ENCODE measurements at regions not wholly inside any gene's neighbourhood (a gene's known extent, or its start where the extent isn't known, plus 50 kb on each side); places are given as distances from the start of the nearest gene placed in this dataset.

DNA sequence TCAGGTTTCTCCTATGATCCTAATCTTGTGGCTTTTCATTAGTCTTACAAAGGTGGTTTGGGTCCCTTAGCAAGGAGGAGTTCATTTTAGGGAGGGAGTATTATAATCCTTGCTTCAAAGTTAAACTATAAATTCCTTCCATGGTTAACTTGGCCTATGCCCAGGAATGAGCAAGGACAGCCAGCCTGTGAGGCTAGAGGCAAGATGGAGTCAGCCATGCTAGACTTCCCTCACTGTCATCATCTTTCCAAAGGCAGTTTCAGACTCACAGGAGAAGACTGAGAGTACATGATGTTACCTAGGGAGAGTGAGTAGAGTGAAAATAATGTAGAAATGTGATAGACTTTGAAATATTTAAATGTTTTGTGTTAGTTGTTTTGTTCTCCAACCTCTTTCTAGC, 192.3 kb downstream of the GPAT3 start:
- Histone ChIP-seq H3K27ac (no peak overlapping the region), H3K27me3 (replicated peaks; ENCODE audit: insufficient read depth) (no peaks in the 10 kb centered on the region), H3K4me3 (no peak overlapping the region), H3K36me3 (ENCODE audit: low read depth) (no peaks in the 10 kb centered on the region), H3K9ac (no peak overlapping the region), H3K4me1 (ENCODE audit: insufficient read depth) (peaks cover 16% of the 10 kb centered on the region), H2AFZ (no peak overlapping the region), H4K20me1 (ENCODE audit: insufficient read depth) (no peaks in the 10 kb centered on the region), H3F3A (ENCODE audit: insufficient read depth) (peaks cover 9% of the 10 kb centered on the region; the same call in 1 of the 2 replicates), H3K4me2 (ENCODE audit: unreplicated experiment) (no peak overlapping the region), H3K9me3 (ENCODE audit: low read depth) (no peaks in the 10 kb centered on the region), H3K79me2 (ENCODE audit: insufficient read depth) (no peaks in the 10 kb centered on the region), H3K9me2 (ENCODE audit: insufficient read depth) (no peaks in the 10 kb centered on the region)
- no peak for DNase-seq
- in situ Hi-C loops (cut with MboI), result no loop called here
- TF ChIP-seq EZH2 (IDR thresholded peaks at IDR 0.05; ENCODE audit: insufficient read depth, poor library complexity, severe bottlenecking) (no peak), EZH2phosphoT487 (IDR thresholded peaks at IDR 0.05; ENCODE audit: insufficient read depth, low read depth) (no peak)

DNA sequence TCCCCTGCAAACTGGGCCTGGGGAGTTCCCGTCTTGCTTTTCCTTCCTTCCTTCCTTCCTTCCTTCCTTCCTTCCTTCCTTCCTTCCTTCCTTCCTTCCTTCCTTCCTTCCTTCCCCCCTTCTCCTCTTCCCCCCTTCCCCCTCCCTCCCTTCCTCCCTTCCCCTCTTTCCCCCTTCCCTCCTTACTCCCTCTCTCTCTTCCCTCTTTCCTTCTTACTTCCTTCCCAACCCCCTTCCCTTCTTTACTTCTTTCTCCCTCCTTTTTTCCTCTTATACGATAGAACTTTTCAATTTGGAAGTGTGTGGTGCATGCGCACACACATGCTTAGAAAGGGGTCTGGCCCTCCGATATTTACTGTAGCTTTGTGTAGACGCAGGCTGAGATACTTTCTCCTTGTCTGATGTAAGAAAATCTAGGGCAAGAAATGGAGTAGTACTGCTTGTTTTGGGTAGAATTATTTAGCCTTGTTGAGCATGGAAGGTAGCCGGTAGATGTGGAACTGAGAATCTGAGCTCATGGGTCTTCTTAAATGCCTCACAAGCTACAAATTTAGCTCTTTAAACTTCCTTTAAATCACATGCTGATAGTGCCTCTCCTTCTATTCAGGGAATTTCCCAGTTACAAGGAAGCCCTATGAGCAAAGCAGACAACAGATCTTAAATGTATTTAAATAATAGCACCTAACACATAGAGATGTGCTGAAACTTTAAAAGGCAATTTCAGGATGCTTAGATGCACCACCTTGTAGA, 189.6 kb downstream of the GPAT3 start:
- H2AFZ ChIP-seq, result no peak overlapping the region
- DNase-seq, result no peak
- no peaks in the 10 kb centered on the region for H4K20me1 ChIP-seq (ENCODE audit: insufficient read depth)
- WGBS, 2 experiments (ENCODE audit: low coverage in 1 of 2, low lambda C conversion rate in 2 of 2, missing lambda C conversion rate in 2 of 2), result 91 to 92% methylated on average over 6 of the region's 6 CpGs
- no peak overlapping the region for H3K4me2 ChIP-seq (ENCODE audit: unreplicated experiment)
- no peak overlapping the region for H3K9ac ChIP-seq
- H3K79me2 ChIP-seq (ENCODE audit: insufficient read depth), result no peaks in the 10 kb centered on the region
- TF ChIP-seq EZH2phosphoT487 (IDR thresholded peaks at IDR 0.05; ENCODE audit: insufficient read depth, low read depth), result no peak
- no peak for TF ChIP-seq EZH2 (IDR thresholded peaks at IDR 0.05; ENCODE audit: insufficient read depth, poor library complexity, severe bottlenecking)
- no peak overlapping the region for H3K27ac ChIP-seq
- H3K27me3 ChIP-seq (replicated peaks; ENCODE audit: insufficient read depth), result no peaks in the 10 kb centered on the region
- no peaks in the 10 kb centered on the region for H3K9me3 ChIP-seq (ENCODE audit: low read depth)
- H3F3A ChIP-seq (ENCODE audit: insufficient read depth), result no peaks in the 10 kb centered on the region
- no peaks in the 10 kb centered on the region for H3K4me1 ChIP-seq (ENCODE audit: insufficient read depth)
- in situ Hi-C loops (cut with MboI), result no loop called here
- no peaks in the 10 kb centered on the region for H3K9me2 ChIP-seq (ENCODE audit: insufficient read depth)
- no peaks in the 10 kb centered on the region for H3K36me3 ChIP-seq (ENCODE audit: low read depth)
- H3K4me3 ChIP-seq, result no peak overlapping the region

DNA sequence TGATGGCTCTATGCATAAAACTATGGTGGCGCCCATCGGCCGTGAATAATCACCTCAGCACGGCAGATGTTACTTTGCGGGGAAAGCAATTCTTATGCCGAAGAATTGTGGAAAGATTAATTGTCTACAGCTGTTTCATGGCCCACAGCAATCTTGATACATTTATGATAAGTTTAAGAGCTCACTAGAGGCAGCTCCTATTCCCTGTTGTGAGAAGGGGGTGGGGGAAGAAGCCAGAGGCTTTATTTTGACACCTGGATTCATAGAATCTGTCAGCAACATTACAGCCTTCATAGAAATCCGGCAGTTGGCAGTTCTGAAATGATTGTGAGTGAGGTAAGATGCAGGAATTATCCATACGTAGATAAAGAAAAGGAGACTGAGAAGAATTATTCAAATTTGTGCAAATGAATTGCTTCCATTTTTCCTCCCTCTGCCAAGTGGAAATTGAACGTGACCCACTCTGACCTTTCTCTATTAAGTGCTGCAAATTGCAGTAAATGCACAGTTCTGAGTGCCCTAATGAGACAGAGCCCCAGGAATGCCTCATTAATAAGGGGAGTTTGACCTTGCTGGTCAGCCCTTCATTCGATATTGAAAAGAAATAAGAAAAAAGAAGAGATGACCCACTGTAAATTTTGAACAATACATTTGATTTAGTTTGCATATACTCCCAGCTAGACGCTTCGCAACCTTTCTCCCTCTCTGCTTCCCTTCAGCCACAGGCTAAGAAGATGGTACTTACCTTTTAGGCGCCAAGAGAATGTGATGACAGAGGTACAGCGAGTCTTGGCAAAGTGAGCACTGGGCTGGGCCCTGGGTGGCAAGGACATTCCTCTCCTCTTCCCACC, 188.8 kb downstream of the GPAT3 start:
- no peaks in the 10 kb centered on the region for H3K27me3 ChIP-seq (replicated peaks; ENCODE audit: insufficient read depth)
- no peaks in the 10 kb centered on the region for H3K9me3 ChIP-seq (ENCODE audit: low read depth)
- TF ChIP-seq EZH2 (IDR thresholded peaks at IDR 0.05; ENCODE audit: insufficient read depth, poor library complexity, severe bottlenecking) (no peak), EZH2phosphoT487 (IDR thresholded peaks at IDR 0.05; ENCODE audit: insufficient read depth, low read depth) (no peak)
- H3K9me2 ChIP-seq (ENCODE audit: insufficient read depth), result no peaks in the 10 kb centered on the region
- H2AFZ ChIP-seq, result no peak overlapping the region
- no peak overlapping the region for H3K27ac ChIP-seq
- DNase-seq, result no peak
- H3F3A ChIP-seq (ENCODE audit: insufficient read depth), result no peaks in the 10 kb centered on the region
- H3K36me3 ChIP-seq (ENCODE audit: low read depth), result no peaks in the 10 kb centered on the region
- H3K79me2 ChIP-seq (ENCODE audit: insufficient read depth), result no peaks in the 10 kb centered on the region
- no peaks in the 10 kb centered on the region for H4K20me1 ChIP-seq (ENCODE audit: insufficient read depth)
- 62 to 63% methylated on average over 14 of the region's 14 CpGs for WGBS, 2 experiments (ENCODE audit: low coverage in 1 of 2, low lambda C conversion rate in 2 of 2, missing lambda C conversion rate in 2 of 2)
- no peak overlapping the region for H3K4me2 ChIP-seq (ENCODE audit: unreplicated experiment)
- no peaks in the 10 kb centered on the region for H3K4me1 ChIP-seq (ENCODE audit: insufficient read depth)
- in situ Hi-C loops (cut with MboI), result no loop called here
- no peak overlapping the region for H3K4me3 ChIP-seq
- H3K9ac ChIP-seq, result no peak overlapping the region

DNA sequence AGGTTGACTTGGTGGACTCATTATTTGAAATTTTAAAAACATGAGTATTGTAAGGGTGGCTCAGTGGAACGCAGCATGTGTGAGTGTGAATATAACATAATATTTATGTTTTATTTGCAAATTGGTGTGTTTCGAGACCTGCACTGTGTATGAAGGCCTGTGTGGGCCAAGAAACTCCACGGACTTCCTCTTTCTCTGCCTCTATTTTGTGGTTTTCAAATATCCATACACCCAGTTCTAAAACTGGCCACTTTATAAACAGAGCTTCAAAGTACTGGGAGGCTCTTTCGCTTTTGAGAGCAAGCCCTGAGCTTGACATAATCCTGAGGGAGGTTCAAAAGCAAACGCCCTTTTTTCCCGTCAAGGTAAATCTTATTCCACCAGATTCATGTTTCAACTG, 187.7 kb downstream of the GPAT3 start:
- DNase-seq, result no peak
- in situ Hi-C loops (cut with MboI), result no loop called here
- H3F3A ChIP-seq (ENCODE audit: insufficient read depth), result no peaks in the 10 kb centered on the region
- no peaks in the 10 kb centered on the region for H3K9me3 ChIP-seq (ENCODE audit: low read depth)
- H3K4me1 ChIP-seq (ENCODE audit: insufficient read depth), result no peaks in the 10 kb centered on the region
- WGBS, 2 experiments (ENCODE audit: low coverage in 1 of 2, low lambda C conversion rate in 2 of 2, missing lambda C conversion rate in 2 of 2), result 83 to 84% methylated on average over 6 of the region's 6 CpGs
- no peaks in the 10 kb centered on the region for H3K27me3 ChIP-seq (replicated peaks; ENCODE audit: insufficient read depth)
- H3K79me2 ChIP-seq (ENCODE audit: insufficient read depth), result no peaks in the 10 kb centered on the region
- no peaks in the 10 kb centered on the region for H3K36me3 ChIP-seq (ENCODE audit: low read depth)
- H3K4me2 ChIP-seq (ENCODE audit: unreplicated experiment), result no peak overlapping the region
- H3K27ac ChIP-seq, result no peak overlapping the region
- no peak overlapping the region for H3K9ac ChIP-seq
- no peaks in the 10 kb centered on the region for H4K20me1 ChIP-seq (ENCODE audit: insufficient read depth)
- H3K4me3 ChIP-seq, result no peak overlapping the region
- H2AFZ ChIP-seq, result no peak overlapping the region
- H3K9me2 ChIP-seq (ENCODE audit: insufficient read depth), result no peaks in the 10 kb centered on the region
- TF ChIP-seq EZH2phosphoT487 (IDR thresholded peaks at IDR 0.05; ENCODE audit: insufficient read depth, low read depth) (no peak), EZH2 (IDR thresholded peaks at IDR 0.05; ENCODE audit: insufficient read depth, poor library complexity, severe bottlenecking) (no peak)
